ENCODE measurements at regions not wholly inside any gene's neighbourhood (a gene's known extent, or its start where the extent isn't known, plus 50 kb on each side); places are given as distances from the start of the nearest gene placed in this dataset.
A peak's percentile ranks its signal among the peaks of the same experiment; 100 is the strongest.
"Not testable (repeated sequence)": the region's sequence is repeated elsewhere in the genome, so short reads cannot be mapped to it uniquely, and the experiment has no call there.

DNA sequence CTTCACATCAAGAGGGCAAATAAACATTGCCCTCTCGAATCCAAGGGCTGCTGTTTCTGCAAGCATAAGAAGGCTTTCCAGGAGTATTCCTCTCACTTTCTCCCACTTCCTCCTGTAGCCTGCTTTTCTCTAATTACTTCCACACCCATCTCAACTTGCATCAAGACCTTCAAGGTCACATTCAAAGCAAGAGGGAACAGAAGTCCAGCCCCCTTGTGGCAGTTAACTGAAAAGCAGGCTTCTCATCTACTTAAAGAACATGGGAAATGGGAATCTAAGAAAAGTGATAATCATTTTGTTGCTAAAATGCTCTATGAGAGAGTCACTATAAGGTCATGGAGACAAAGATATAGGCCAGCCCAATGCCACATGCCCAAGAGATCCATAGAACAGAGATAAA, 874.4 kb downstream of the KCNT2 start:
- DNase-seq (peak in 2 of 5 donors; percentile 11 to 12), FAIRE-seq (no peak)
- H3K27ac ChIP-seq (ENCODE audit: low read depth in 2 of 2, low read length in 2 of 2) = no peak overlapping the region
- intact Hi-C loops (cut with DNase I) = no loop called here
- no peaks in the 10 kb centered on the region for H3K27me3 ChIP-seq (ENCODE audit: control insufficient read depth, insufficient read depth, low read length)
- TF ChIP-seq, protein P1, sequence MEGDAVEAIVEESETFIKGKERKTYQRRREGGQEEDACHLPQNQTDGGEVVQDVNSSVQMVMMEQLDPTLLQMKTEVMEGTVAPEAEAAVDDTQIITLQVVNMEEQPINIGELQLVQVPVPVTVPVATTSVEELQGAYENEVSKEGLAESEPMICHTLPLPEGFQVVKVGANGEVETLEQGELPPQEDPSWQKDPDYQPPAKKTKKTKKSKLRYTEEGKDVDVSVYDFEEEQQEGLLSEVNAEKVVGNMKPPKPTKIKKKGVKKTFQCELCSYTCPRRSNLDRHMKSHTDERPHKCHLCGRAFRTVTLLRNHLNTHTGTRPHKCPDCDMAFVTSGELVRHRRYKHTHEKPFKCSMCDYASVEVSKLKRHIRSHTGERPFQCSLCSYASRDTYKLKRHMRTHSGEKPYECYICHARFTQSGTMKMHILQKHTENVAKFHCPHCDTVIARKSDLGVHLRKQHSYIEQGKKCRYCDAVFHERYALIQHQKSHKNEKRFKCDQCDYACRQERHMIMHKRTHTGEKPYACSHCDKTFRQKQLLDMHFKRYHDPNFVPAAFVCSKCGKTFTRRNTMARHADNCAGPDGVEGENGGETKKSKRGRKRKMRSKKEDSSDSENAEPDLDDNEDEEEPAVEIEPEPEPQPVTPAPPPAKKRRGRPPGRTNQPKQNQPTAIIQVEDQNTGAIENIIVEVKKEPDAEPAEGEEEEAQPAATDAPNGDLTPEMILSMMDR (IDR thresholded peaks at IDR 0.05; ENCODE audit: borderline replicate concordance, extremely low read depth, insufficient read depth) = peak; percentile 23
- H3K36me3 ChIP-seq (ENCODE audit: control insufficient read depth in 2 of 3, insufficient read depth in 3 of 3, low read length in 3 of 3) = no peaks in the 10 kb centered on the region
- H3K4me1 ChIP-seq (ENCODE audit: control insufficient read depth in 2 of 3, insufficient read depth in 2 of 3, low read depth in 1 of 3, low read length in 3 of 3) = no peaks in the 10 kb centered on the region
- no peak overlapping the region for H3K4me3 ChIP-seq (ENCODE audit: low read length in 3 of 3)
- H3K9me3 ChIP-seq (ENCODE audit: control insufficient read depth in 2 of 3, insufficient read depth in 1 of 3, low read length in 3 of 3) = peaks cover 0 to 4% (median 0%) of the 10 kb centered on the region in 3 donors
- H3K9ac ChIP-seq (ENCODE audit: low read length in 3 of 3) = no peak overlapping the region

DNA sequence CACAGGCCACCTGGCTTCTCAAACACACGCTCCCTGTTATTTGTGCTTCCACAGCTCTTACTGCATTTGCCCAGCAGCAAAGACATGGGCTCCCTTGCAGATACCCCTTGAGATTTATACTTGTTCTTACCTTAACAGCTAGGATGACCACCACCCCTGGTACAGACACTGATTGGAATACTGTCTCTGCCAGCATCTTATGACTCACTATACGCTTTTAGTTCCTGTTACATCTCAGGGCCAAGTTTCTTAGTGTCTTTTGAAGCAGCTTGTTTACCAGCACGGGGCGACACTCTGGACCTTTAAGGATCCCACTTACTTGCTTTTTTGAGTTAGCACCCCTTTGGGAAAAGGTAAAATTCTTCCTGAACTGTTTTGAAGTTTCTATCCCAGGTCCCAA, 874.8 kb downstream of the KCNT2 start:
- H3K27me3 ChIP-seq (ENCODE audit: control insufficient read depth, insufficient read depth, low read length) = no peaks in the 10 kb centered on the region
- TF ChIP-seq, protein P1 (IDR thresholded peaks at IDR 0.05; ENCODE audit: borderline replicate concordance, extremely low read depth, insufficient read depth) = no peak
- no peaks in the 10 kb centered on the region for H3K36me3 ChIP-seq (ENCODE audit: control insufficient read depth in 2 of 3, insufficient read depth in 3 of 3, low read length in 3 of 3)
- no peak overlapping the region for H3K4me3 ChIP-seq (ENCODE audit: low read length in 3 of 3)
- intact Hi-C loops (cut with DNase I) = no loop called here
- H3K4me1 ChIP-seq (ENCODE audit: control insufficient read depth in 2 of 3, insufficient read depth in 2 of 3, low read depth in 1 of 3, low read length in 3 of 3) = no peaks in the 10 kb centered on the region
- H3K9ac ChIP-seq (ENCODE audit: low read length in 3 of 3) = no peak overlapping the region
- DNase-seq (no peak), FAIRE-seq (no peak)
- no peak overlapping the region for H3K27ac ChIP-seq (ENCODE audit: low read depth in 2 of 2, low read length in 2 of 2)
- H3K9me3 ChIP-seq (ENCODE audit: control insufficient read depth in 2 of 3, insufficient read depth in 1 of 3, low read length in 3 of 3) = peaks cover 0 to 4% (median 0%) of the 10 kb centered on the region in 3 donors

DNA sequence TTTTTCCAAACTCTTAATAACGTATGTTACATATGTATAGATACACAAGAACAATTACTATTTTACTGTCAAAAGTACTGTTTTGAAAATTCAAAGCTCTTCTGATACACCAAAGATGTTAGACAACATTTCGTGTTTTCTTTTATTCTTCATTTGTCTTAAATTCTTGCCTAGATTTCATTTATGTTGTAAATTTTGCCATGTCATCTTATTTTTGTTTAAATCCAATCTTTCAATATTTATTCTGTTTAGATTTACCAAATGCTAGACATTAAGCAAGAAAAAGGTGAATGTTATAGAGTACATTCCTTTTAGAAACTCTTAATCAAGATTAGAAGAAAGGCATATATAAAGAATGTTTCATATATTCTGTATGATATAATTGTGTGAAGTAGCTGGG, 876.9 kb downstream of the KCNT2 start:
- Histone ChIP-seq H3K36me3 (ENCODE audit: control insufficient read depth in 2 of 3, insufficient read depth in 3 of 3, low read length in 3 of 3) (no peaks in the 10 kb centered on the region), H3K9me3 (ENCODE audit: control insufficient read depth in 2 of 3, insufficient read depth in 1 of 3, low read length in 3 of 3) (peaks cover 0 to 4% (median 0%) of the 10 kb centered on the region in 3 donors), H3K4me3 (ENCODE audit: low read length in 3 of 3) (no peak overlapping the region), H3K9ac (ENCODE audit: low read length in 3 of 3) (no peak overlapping the region), H3K27ac (ENCODE audit: low read depth in 2 of 2, low read length in 2 of 2) (no peak overlapping the region), H3K27me3 (ENCODE audit: control insufficient read depth, insufficient read depth, low read length) (no peaks in the 10 kb centered on the region), H3K4me1 (ENCODE audit: control insufficient read depth in 2 of 3, insufficient read depth in 2 of 3, low read depth in 1 of 3, low read length in 3 of 3) (no peaks in the 10 kb centered on the region)
- FAIRE-seq = no peak
- DNase-seq = no peak
- TF ChIP-seq, protein P1 (IDR thresholded peaks at IDR 0.05; ENCODE audit: borderline replicate concordance, extremely low read depth, insufficient read depth) = no peak
- intact Hi-C loops (cut with DNase I) = no loop called here

DNA sequence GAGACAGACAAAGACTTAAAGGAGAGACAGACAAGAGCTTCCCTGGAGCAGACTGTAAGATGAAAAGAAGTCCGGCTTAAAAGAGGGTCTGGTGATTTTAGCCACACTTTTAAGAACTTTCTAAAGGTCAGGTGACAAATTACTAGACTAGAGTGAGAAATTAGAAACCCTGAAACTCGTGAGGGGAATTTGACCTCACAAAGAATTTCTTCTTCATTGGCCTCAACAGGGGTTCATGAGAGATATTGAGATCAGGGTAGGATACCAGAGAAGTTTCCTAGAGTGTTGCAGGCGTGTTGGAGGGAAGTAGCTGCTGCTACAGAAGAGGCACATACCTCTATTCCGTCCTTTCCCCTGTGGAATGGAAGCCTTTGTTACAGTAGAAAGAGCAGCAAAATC, 884.4 kb downstream of the KCNT2 start:
- no peaks in the 10 kb centered on the region for H3K27me3 ChIP-seq (ENCODE audit: control insufficient read depth, insufficient read depth, low read length)
- intact Hi-C loops (cut with DNase I) = no loop called here
- H3K4me3 ChIP-seq (ENCODE audit: low read length in 3 of 3) = no peak overlapping the region
- no peak overlapping the region for H3K27ac ChIP-seq (ENCODE audit: low read depth in 2 of 2, low read length in 2 of 2)
- H3K9ac ChIP-seq (ENCODE audit: low read length in 3 of 3) = no peak overlapping the region
- no peaks in the 10 kb centered on the region for H3K9me3 ChIP-seq (ENCODE audit: control insufficient read depth in 2 of 3, insufficient read depth in 1 of 3, low read length in 3 of 3)
- TF ChIP-seq, protein P1 (IDR thresholded peaks at IDR 0.05; ENCODE audit: borderline replicate concordance, extremely low read depth, insufficient read depth) = no peak
- H3K4me1 ChIP-seq (ENCODE audit: control insufficient read depth in 2 of 3, insufficient read depth in 2 of 3, low read depth in 1 of 3, low read length in 3 of 3) = no peaks in the 10 kb centered on the region
- no peak for DNase-seq
- H3K36me3 ChIP-seq (ENCODE audit: control insufficient read depth in 2 of 3, insufficient read depth in 3 of 3, low read length in 3 of 3) = no peaks in the 10 kb centered on the region
- FAIRE-seq = no peak

DNA sequence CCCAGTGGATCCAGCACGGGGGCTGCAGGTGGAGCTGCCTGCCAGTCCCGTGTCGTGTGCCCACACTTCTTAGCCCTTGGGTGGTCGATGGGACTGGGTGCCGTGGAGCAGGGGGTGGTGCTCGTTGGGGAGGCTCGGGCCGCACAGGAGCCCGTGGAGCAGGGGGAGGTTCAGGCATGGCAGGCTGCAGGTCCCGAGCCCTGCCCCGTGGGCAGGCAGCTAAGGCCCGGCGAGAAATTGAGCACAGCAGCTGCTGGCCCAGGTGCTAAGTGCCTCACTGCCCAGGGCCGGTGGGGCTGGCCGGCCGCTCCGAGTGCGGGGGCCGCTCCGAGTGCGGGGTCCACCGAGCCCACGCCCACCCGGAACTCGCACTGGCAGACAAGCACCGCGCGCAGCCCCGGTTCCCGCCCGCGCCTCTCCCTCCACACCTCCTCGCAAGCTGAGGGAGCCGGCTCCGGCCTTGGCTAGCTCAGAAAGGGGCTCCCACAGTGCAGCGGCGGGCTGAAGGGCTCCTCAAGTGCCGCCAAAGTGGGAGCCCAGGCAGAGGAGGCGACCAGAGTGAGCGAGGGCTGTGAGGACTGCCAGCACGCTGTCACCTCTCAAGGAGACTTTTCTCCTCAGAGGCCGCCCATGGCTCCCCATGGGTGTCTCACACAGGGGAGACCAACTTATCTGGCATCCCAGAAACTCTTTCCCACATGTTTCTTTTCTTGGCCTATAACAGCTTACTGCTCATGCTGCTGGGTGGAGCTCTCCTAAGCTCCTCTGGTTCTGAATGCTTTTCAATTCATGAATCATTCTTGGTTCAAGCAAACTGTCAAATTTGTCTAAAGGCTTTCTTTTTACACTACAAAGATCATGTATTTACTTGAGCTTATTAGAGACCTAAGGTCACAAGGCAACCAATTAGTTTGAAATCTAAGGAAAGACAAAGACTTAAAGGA, 885.1 kb downstream of the KCNT2 start:
- H3K27ac ChIP-seq (ENCODE audit: low read depth in 2 of 2, low read length in 2 of 2); H3K9ac ChIP-seq (ENCODE audit: low read length in 3 of 3); H3K9me3 ChIP-seq (ENCODE audit: control insufficient read depth in 2 of 3, insufficient read depth in 1 of 3, low read length in 3 of 3); H3K27me3 ChIP-seq (ENCODE audit: control insufficient read depth, insufficient read depth, low read length); H3K4me3 ChIP-seq (ENCODE audit: low read length in 3 of 3); intact Hi-C loops (cut with DNase I); H3K36me3 ChIP-seq (ENCODE audit: control insufficient read depth in 2 of 3, insufficient read depth in 3 of 3, low read length in 3 of 3); FAIRE-seq; H3K4me1 ChIP-seq (ENCODE audit: control insufficient read depth in 2 of 3, insufficient read depth in 2 of 3, low read depth in 1 of 3, low read length in 3 of 3): not testable (repeated sequence)
- peak in 1 of 5 donors; percentile 53 for DNase-seq

Data from kidney (tissue), 13 donors.